DMS79 (cell line): ENCODE measurements at regions not wholly inside any gene's neighbourhood (a gene's known extent, or its start where the extent isn't known, plus 50 kb on each side); places are given as distances from the start of the nearest gene placed in this dataset.
"Not testable (repeated sequence)": the region's sequence is repeated elsewhere in the genome, so short reads cannot be mapped to it uniquely, and the experiment has no call there.

ENCODE experiments used
- DNase-seq: peaks from one replicate; lab custom pipeline; 2025; lab: John Stamatoyannopoulos, UW

GRCh38 chr4:118587116-118587831 lies 97.9 kb upstream of the METTL14 start:
- DNase-seq, result peak; percentile 68

- DNase-seq, result peak; percentile 28
These were observed 97.2 kb upstream of the METTL14 start for GRCh38 chr4:118587946-118588345.

GRCh38 chr4:118589471-118590055 lies 95.6 kb upstream of the METTL14 start:
- no peak for DNase-seq

GRCh38 chr4:118591339-118592046 lies 93.7 kb upstream of the METTL14 start:
- DNase-seq, result peak; percentile 64

GRCh38 chr4:118592289-118592688 lies 92.9 kb upstream of the METTL14 start:
- not testable (repeated sequence) for DNase-seq

GRCh38 chr4:118595883-118596282 lies 89.3 kb upstream of the METTL14 start:
- not testable (repeated sequence) for DNase-seq

GRCh38 chr4:118625097-118625496 lies 60.1 kb upstream of the METTL14 start:
- DNase-seq, result not testable (repeated sequence)

GRCh38 chr4:118629697-118630096 lies 55.5 kb upstream of the METTL14 start:
- not testable (repeated sequence) for DNase-seq

- not testable (repeated sequence) for DNase-seq
These were observed 54.3 kb upstream of the METTL14 start for GRCh38 chr4:118630897-118631296.

GRCh38 chr4:118631321-118632050 lies 53.7 kb upstream of the METTL14 start:
- DNase-seq, result not testable (repeated sequence)

- DNase-seq, result not testable (repeated sequence)
These were observed 51.7 kb upstream of the METTL14 start for GRCh38 chr4:118633476-118633875.

GRCh38 chr4:118634126-118634875 lies 50.9 kb upstream of the METTL14 start:
- DNase-seq, result not testable (repeated sequence)
